ENCODE measurements at regions not wholly inside any gene's neighbourhood (a gene's known extent, or its start where the extent isn't known, plus 50 kb on each side); places are given as distances from the start of the nearest gene placed in this dataset.

GRCh38 chr20:57927376-57927775, 217.6 kb upstream of the PMEPA1 start (continued):
- TF ChIP-seq KDM4A (IDR thresholded peaks at IDR 0.05; ENCODE audit: low read depth, low read length, severe bottlenecking) (no peak), RBBP5 (IDR thresholded peaks at IDR 0.05; ENCODE audit: borderline replicate concordance, low read depth, low read length) (no peak), NRF1 (IDR thresholded peaks at IDR 0.05; ENCODE audit: low read depth, low read length) (no peak), POLR2A (IDR thresholded peaks at IDR 0.05; ENCODE audit: control extremely low read depth in 1 of 2, low read depth in 2 of 2, low read length in 2 of 2) (no peak), HDAC2 (IDR thresholded peaks at IDR 0.05; ENCODE audit: borderline replicate concordance in 1 of 2, low read depth in 2 of 2, low read length in 2 of 2) (no peak), SUZ12 (IDR thresholded peaks at IDR 0.05; ENCODE audit: low read length) (no peak)

Measured in H1 (cell line).